HL-60 (cell line): ENCODE measurements at regions not wholly inside any gene's neighbourhood (a gene's known extent, or its start where the extent isn't known, plus 50 kb on each side); places are given as distances from the start of the nearest gene placed in this dataset.

Experiments
- REST ChIP-seq: IDR thresholded peaks from 2 replicates; pipeline ENCODE4 v1.6.1; 2012; ENCODE audit warnings: low read depth; ENCODE audit not compliant: insufficient replicate concordance
- TF ChIP-seq, protein P1 (sequence below): IDR thresholded peaks from one replicate; pipeline ENCODE4 v1.5.1; 2011; ENCODE audit warnings: low read length, control low read depth, inconsistent platforms; ENCODE audit not compliant: insufficient read depth

DNA sequence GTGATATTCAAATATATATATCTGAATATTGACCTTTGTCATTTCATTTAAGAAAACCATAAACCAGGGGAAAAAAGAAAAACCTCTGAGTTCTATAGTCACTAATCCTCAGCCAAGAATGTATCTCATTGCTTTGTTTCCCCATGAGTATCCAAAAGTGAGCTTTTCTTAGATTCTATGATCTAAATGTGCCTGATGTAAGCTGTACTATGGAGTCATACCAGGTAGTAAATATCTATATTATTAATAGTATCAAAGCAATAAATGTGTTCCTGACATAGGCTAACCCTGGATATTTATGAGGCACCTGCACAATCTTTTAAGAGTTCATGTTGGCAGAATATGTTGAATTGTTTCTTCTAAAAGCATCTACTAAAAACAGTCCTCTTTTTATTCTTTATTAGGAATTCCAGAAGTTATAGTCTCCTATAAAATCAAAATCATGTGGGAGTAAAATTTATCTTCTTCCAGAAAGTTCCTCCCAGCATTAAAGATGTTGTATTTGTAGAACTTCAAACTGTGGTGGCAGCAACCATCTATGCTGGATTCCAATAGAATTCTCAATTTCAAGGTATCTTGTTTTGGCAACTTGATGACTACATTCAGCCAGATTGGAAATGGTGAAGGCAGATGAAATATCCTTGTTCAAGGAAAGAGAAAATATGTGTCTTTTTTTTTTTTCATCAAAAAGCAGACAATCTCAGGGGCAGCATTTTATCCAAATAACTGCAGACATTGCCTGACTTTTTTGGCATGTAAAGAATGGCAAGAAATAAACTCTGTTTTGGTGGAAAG, 139.7 kb upstream of the RASSF8 start:
- TF ChIP-seq, protein P1, sequence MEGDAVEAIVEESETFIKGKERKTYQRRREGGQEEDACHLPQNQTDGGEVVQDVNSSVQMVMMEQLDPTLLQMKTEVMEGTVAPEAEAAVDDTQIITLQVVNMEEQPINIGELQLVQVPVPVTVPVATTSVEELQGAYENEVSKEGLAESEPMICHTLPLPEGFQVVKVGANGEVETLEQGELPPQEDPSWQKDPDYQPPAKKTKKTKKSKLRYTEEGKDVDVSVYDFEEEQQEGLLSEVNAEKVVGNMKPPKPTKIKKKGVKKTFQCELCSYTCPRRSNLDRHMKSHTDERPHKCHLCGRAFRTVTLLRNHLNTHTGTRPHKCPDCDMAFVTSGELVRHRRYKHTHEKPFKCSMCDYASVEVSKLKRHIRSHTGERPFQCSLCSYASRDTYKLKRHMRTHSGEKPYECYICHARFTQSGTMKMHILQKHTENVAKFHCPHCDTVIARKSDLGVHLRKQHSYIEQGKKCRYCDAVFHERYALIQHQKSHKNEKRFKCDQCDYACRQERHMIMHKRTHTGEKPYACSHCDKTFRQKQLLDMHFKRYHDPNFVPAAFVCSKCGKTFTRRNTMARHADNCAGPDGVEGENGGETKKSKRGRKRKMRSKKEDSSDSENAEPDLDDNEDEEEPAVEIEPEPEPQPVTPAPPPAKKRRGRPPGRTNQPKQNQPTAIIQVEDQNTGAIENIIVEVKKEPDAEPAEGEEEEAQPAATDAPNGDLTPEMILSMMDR = no peak
- no peak for TF ChIP-seq REST
